ENCODE measurements at regions not wholly inside any gene's neighbourhood (a gene's known extent, or its start where the extent isn't known, plus 50 kb on each side); places are given as distances from the start of the nearest gene placed in this dataset.

DNA sequence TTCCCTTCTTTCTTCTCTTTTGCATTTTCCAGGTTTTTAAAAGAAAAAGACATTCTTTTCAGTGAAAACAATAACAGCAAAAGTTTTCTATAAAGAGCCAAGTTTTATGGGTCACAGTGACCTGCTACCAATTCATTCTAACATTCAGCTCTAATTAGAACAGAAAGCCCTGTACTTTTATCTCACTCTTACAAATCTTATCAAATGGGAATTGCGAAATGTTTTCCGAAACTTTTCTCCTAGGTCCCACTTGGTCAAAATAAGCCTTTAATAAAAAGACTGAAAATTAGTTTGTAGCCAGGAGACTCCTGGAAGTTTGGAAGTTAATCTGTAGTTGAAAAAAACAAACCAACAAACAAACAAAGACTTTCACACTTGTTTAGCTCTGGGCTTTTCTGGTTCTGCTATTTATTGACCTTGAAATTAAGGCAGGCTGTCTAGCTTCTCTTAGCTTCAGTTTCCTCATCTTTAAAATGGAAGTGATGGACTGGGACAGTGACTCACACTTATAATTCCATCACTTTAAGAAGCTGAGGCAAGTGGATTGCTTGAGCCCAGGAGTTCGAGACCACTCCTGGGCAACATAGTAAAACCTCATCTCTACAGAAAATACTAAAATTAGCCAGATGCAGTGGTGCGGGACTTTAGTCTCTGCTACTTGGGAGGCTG, 613.5 kb upstream of the CDH4 start:
- Histone ChIP-seq H3K4me1 (ENCODE audit: control insufficient read depth in 5 of 5, insufficient read depth in 5 of 5, low read length in 5 of 5) (no peaks in the 10 kb centered on the region), H3K9ac (ENCODE audit: low read length in 5 of 5) (no peak overlapping the region), H3K9me3 (ENCODE audit: control insufficient read depth in 5 of 5, low read length in 5 of 5) (no peaks in the 10 kb centered on the region), H3K27me3 (ENCODE audit: control insufficient read depth in 5 of 5, insufficient read depth in 4 of 5, low read length in 5 of 5) (peaks cover 0 to 2% (median 0%) of the 10 kb centered on the region in 5 donors), H3K4me3 (ENCODE audit: low read depth in 1 of 5, low read length in 5 of 5) (no peak overlapping the region), H3K36me3 (ENCODE audit: control insufficient read depth in 5 of 5, insufficient read depth in 5 of 5, low read length in 5 of 5) (no peaks in the 10 kb centered on the region), H3K27ac (ENCODE audit: low read depth, low read length) (no peak overlapping the region)

DNA sequence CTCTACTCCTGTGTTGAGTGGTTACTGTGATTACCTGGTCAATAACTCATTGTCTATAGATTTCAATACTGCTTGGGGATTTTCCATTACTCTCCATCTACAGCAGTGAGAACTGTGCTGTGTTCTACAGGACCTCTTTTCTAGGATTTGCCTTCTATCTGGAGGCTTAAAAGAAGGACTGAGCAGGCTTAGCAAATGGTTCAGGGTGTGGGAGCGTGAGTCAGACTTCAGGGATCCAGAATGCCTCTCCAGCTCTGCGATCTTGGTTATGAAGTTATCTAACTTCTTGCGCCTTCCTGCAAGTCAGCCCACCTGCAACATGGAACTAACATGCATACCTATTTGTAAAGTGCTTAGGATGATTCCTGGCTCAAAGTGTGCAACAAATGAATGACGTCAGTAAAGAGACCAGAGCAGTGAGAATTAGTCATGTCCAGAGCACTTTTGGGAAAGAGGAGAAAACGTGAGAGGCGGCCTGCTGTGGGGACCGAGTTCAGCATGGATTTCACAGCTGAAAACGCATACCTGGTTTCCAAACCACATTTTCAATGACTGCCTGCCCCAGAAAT, 610.1 kb upstream of the CDH4 start:
- H3K27me3 ChIP-seq (ENCODE audit: control insufficient read depth in 5 of 5, insufficient read depth in 4 of 5, low read length in 5 of 5): peaks cover 0 to 6% (median 0%) of the 10 kb centered on the region in 5 donors
- no peaks in the 10 kb centered on the region for H3K36me3 ChIP-seq (ENCODE audit: control insufficient read depth in 5 of 5, insufficient read depth in 5 of 5, low read length in 5 of 5)
- H3K9me3 ChIP-seq (ENCODE audit: control insufficient read depth in 5 of 5, low read length in 5 of 5): peaks cover 0 to 5% (median 0%) of the 10 kb centered on the region in 5 donors
- no peaks in the 10 kb centered on the region for H3K4me1 ChIP-seq (ENCODE audit: control insufficient read depth in 5 of 5, insufficient read depth in 5 of 5, low read length in 5 of 5)
- no peak overlapping the region for H3K9ac ChIP-seq (ENCODE audit: low read length in 5 of 5)
- H3K27ac ChIP-seq (ENCODE audit: low read depth, low read length): no peak overlapping the region
- H3K4me3 ChIP-seq (ENCODE audit: low read depth in 1 of 5, low read length in 5 of 5): no peak overlapping the region

GRCh38 chr20:60642541-60642940, 609.5 kb upstream of the CDH4 start:
- Histone ChIP-seq H3K4me3 (ENCODE audit: low read depth in 1 of 5, low read length in 5 of 5) (no peak overlapping the region), H3K4me1 (ENCODE audit: control insufficient read depth in 5 of 5, insufficient read depth in 5 of 5, low read length in 5 of 5) (no peaks in the 10 kb centered on the region), H3K9ac (ENCODE audit: low read length in 5 of 5) (no peak overlapping the region), H3K27ac (ENCODE audit: low read depth, low read length) (no peak overlapping the region), H3K27me3 (ENCODE audit: control insufficient read depth in 5 of 5, insufficient read depth in 4 of 5, low read length in 5 of 5) (peaks cover 0 to 6% (median 0%) of the 10 kb centered on the region in 5 donors), H3K36me3 (ENCODE audit: control insufficient read depth in 5 of 5, insufficient read depth in 5 of 5, low read length in 5 of 5) (no peaks in the 10 kb centered on the region), H3K9me3 (ENCODE audit: control insufficient read depth in 5 of 5, low read length in 5 of 5) (peaks cover 0 to 6% (median 0%) of the 10 kb centered on the region in 5 donors)

DNA sequence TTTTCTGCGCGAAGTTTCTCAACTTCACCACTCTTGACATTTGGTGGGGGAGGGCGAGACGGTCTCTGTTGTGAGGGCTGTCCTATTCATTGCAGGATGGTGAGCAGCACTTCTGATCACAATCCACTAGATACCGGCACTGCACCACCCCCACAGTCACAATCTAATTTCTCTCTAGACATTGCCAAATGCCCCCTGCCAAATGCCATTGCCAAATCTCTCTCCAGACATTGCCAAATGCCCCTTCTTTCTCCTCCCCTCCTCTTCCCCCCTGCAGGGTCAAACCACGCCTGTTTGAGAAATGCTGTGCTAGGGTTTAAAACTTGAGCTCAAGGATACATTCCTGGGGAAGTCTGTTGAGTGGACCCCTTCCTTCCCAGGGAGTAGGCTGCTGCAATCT, 603.5 kb upstream of the CDH4 start:
- Histone ChIP-seq H3K9ac (ENCODE audit: low read length in 5 of 5) (no peak overlapping the region), H3K27me3 (ENCODE audit: control insufficient read depth in 5 of 5, insufficient read depth in 4 of 5, low read length in 5 of 5) (peaks cover 0 to 4% (median 0%) of the 10 kb centered on the region in 5 donors), H3K4me3 (ENCODE audit: low read depth in 1 of 5, low read length in 5 of 5) (no peak overlapping the region), H3K4me1 (ENCODE audit: control insufficient read depth in 5 of 5, insufficient read depth in 5 of 5, low read length in 5 of 5) (peaks cover 0 to 10% (median 2%) of the 10 kb centered on the region in 5 donors), H3K9me3 (ENCODE audit: control insufficient read depth in 5 of 5, low read length in 5 of 5) (peaks cover 0 to 7% (median 3%) of the 10 kb centered on the region in 5 donors), H3K27ac (ENCODE audit: low read depth, low read length) (no peak overlapping the region), H3K36me3 (ENCODE audit: control insufficient read depth in 5 of 5, insufficient read depth in 5 of 5, low read length in 5 of 5) (no peaks in the 10 kb centered on the region)

- Histone ChIP-seq H3K9ac (ENCODE audit: low read length in 5 of 5) (no peak overlapping the region), H3K9me3 (ENCODE audit: control insufficient read depth in 5 of 5, low read length in 5 of 5) (peaks cover 0 to 7% (median 3%) of the 10 kb centered on the region in 5 donors), H3K4me1 (ENCODE audit: control insufficient read depth in 5 of 5, insufficient read depth in 5 of 5, low read length in 5 of 5) (peaks cover 0 to 12% (median 2%) of the 10 kb centered on the region in 5 donors), H3K27ac (ENCODE audit: low read depth, low read length) (no peak overlapping the region), H3K36me3 (ENCODE audit: control insufficient read depth in 5 of 5, insufficient read depth in 5 of 5, low read length in 5 of 5) (no peaks in the 10 kb centered on the region), H3K27me3 (ENCODE audit: control insufficient read depth in 5 of 5, insufficient read depth in 4 of 5, low read length in 5 of 5) (peaks cover 0 to 4% (median 0%) of the 10 kb centered on the region in 5 donors), H3K4me3 (ENCODE audit: low read depth in 1 of 5, low read length in 5 of 5) (no peak overlapping the region)
Observed at GRCh38 chr20:60649541-60649940, 602.5 kb upstream of the CDH4 start.

- no peak overlapping the region for H3K27ac ChIP-seq (ENCODE audit: low read depth, low read length)
- peaks cover 0 to 4% (median 0%) of the 10 kb centered on the region in 5 donors for H3K27me3 ChIP-seq (ENCODE audit: control insufficient read depth in 5 of 5, insufficient read depth in 4 of 5, low read length in 5 of 5)
- no peaks in the 10 kb centered on the region for H3K36me3 ChIP-seq (ENCODE audit: control insufficient read depth in 5 of 5, insufficient read depth in 5 of 5, low read length in 5 of 5)
- H3K4me3 ChIP-seq (ENCODE audit: low read depth in 1 of 5, low read length in 5 of 5): no peak overlapping the region
- peaks cover 0 to 12% (median 2%) of the 10 kb centered on the region in 5 donors for H3K4me1 ChIP-seq (ENCODE audit: control insufficient read depth in 5 of 5, insufficient read depth in 5 of 5, low read length in 5 of 5)
- no peak overlapping the region for H3K9ac ChIP-seq (ENCODE audit: low read length in 5 of 5)
- H3K9me3 ChIP-seq (ENCODE audit: control insufficient read depth in 5 of 5, low read length in 5 of 5): peaks cover 0 to 8% (median 7%) of the 10 kb centered on the region in 5 donors
Observed at GRCh38 chr20:60650087-60650486, 602.0 kb upstream of the CDH4 start.

DNA sequence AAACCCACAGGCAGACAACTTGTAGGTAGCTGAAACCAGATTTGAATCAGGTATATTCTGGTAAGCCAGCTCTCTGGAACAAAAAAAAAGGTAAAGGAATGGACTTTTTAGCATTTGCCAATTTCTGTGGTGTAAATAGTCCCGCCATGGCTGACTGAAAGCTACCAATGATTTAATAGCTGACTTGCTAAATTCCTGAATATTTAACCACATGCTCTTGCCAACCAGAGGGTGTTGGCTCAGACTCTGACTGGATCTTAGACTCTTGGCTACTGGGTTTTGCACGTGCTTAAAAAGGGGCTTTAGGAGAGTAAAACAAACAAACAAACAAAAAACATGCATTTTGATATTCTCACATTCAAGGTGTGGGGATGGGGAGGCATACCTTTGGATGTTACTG, 600.0 kb upstream of the CDH4 start:
- Histone ChIP-seq H3K4me3 (ENCODE audit: low read depth in 1 of 5, low read length in 5 of 5) (no peak overlapping the region), H3K9ac (ENCODE audit: low read length in 5 of 5) (no peak overlapping the region), H3K27ac (ENCODE audit: low read depth, low read length) (no peak overlapping the region), H3K36me3 (ENCODE audit: control insufficient read depth in 5 of 5, insufficient read depth in 5 of 5, low read length in 5 of 5) (no peaks in the 10 kb centered on the region), H3K4me1 (ENCODE audit: control insufficient read depth in 5 of 5, insufficient read depth in 5 of 5, low read length in 5 of 5) (peaks cover 0 to 12% (median 2%) of the 10 kb centered on the region in 5 donors), H3K27me3 (ENCODE audit: control insufficient read depth in 5 of 5, insufficient read depth in 4 of 5, low read length in 5 of 5) (no peaks in the 10 kb centered on the region), H3K9me3 (ENCODE audit: control insufficient read depth in 5 of 5, low read length in 5 of 5) (peaks cover 0 to 12% (median 3%) of the 10 kb centered on the region in 5 donors)

DNA sequence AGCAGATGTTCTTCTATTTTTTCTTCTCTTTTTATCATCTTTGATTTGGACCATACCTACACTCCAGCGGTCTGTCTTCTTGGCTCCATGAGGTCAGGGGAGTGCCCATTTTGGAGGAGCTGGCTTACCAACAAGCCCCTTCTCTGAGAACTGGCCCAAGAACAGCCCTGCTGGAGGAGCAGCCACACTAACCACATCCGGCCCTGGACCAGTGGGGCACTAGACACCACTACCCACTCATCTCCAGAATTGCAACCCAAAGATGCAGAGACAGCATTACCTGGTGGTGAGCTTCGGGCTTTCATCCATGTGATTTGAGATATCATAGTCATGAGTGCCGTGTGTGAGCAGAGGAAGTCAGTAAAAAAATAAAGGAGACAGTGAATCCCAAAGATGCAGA, 599.4 kb upstream of the CDH4 start:
- H3K9me3 ChIP-seq (ENCODE audit: control insufficient read depth in 5 of 5, low read length in 5 of 5): peaks cover 0 to 12% (median 3%) of the 10 kb centered on the region in 5 donors
- H3K4me3 ChIP-seq (ENCODE audit: low read depth in 1 of 5, low read length in 5 of 5): no peak overlapping the region
- H3K27me3 ChIP-seq (ENCODE audit: control insufficient read depth in 5 of 5, insufficient read depth in 4 of 5, low read length in 5 of 5): no peaks in the 10 kb centered on the region
- H3K36me3 ChIP-seq (ENCODE audit: control insufficient read depth in 5 of 5, insufficient read depth in 5 of 5, low read length in 5 of 5): no peaks in the 10 kb centered on the region
- no peak overlapping the region for H3K27ac ChIP-seq (ENCODE audit: low read depth, low read length)
- H3K4me1 ChIP-seq (ENCODE audit: control insufficient read depth in 5 of 5, insufficient read depth in 5 of 5, low read length in 5 of 5): peaks cover 0 to 12% (median 2%) of the 10 kb centered on the region in 5 donors
- H3K9ac ChIP-seq (ENCODE audit: low read length in 5 of 5): no peak overlapping the region

DNA sequence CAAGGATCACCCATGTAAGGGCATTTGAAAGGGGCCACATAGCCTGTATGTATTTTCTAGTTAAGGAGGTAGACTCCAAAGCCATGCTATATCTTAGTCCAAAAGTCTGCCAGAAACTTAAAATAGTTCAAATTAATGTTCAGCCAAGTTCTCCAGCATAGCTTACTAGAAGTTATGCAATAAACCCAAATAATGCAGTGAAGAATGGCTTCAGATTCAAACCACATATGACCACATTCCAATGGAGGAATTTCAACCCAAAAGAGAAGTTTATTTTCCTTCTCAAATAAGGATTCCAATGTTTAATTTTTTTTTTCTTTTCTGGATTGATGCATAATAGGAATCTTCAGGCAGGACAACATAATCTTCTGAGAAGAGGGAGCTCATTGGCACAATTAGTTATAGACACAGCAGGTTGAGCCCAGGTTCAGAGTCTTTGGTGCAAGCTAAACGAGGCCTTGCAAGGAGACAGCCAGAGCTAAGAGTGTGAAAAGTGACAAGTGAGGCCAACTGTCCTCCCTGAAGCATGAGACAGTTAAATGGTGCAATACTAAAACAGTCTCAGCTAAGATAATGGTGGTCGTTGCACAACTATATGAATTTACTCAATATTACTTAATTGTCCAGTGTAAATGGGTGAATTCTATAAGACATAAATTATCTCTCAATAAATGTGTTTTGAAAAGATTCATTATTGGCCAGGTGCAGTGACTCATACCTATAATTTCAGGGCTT, 598.8 kb upstream of the CDH4 start:
- peaks cover 0 to 12% (median 3%) of the 10 kb centered on the region in 5 donors for H3K9me3 ChIP-seq (ENCODE audit: control insufficient read depth in 5 of 5, low read length in 5 of 5)
- no peaks in the 10 kb centered on the region for H3K36me3 ChIP-seq (ENCODE audit: control insufficient read depth in 5 of 5, insufficient read depth in 5 of 5, low read length in 5 of 5)
- no peak overlapping the region for H3K9ac ChIP-seq (ENCODE audit: low read length in 5 of 5)
- no peak overlapping the region for H3K4me3 ChIP-seq (ENCODE audit: low read depth in 1 of 5, low read length in 5 of 5)
- no peak overlapping the region for H3K27ac ChIP-seq (ENCODE audit: low read depth, low read length)
- peaks cover 0 to 4% (median 0%) of the 10 kb centered on the region in 5 donors for H3K27me3 ChIP-seq (ENCODE audit: control insufficient read depth in 5 of 5, insufficient read depth in 4 of 5, low read length in 5 of 5)
- peaks cover 0 to 12% (median 2%) of the 10 kb centered on the region in 5 donors for H3K4me1 ChIP-seq (ENCODE audit: control insufficient read depth in 5 of 5, insufficient read depth in 5 of 5, low read length in 5 of 5)

DNA sequence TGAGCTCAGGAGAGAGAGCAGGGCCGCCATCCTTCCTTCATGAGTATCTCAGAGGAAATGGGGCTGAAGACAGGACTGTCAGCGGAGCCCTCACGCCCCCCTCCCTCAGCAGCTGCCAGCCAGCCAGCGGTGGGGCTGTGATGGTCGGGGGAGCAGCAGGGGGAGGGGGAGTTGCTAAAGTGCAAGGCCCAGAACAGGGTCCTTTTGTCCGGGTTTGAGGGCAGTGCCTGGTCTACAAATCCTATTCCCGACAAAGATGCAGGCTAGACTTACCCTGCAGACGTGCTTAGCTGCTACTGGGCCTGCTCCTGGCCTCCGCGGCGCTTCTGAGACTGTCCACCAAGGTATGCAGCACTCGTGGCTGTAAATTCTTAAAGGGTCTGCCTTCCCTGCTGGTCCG, 593.4 kb upstream of the CDH4 start:
- H3K4me1 ChIP-seq (ENCODE audit: control insufficient read depth in 5 of 5, insufficient read depth in 5 of 5, low read length in 5 of 5): peaks cover 0 to under 1% (median 0%) of the 10 kb centered on the region in 5 donors
- no peaks in the 10 kb centered on the region for H3K36me3 ChIP-seq (ENCODE audit: control insufficient read depth in 5 of 5, insufficient read depth in 5 of 5, low read length in 5 of 5)
- no peak overlapping the region for H3K4me3 ChIP-seq (ENCODE audit: low read depth in 1 of 5, low read length in 5 of 5)
- peaks cover 0 to 9% (median 3%) of the 10 kb centered on the region in 5 donors for H3K9me3 ChIP-seq (ENCODE audit: control insufficient read depth in 5 of 5, low read length in 5 of 5)
- H3K27ac ChIP-seq (ENCODE audit: low read depth, low read length): no peak overlapping the region
- no peak overlapping the region for H3K9ac ChIP-seq (ENCODE audit: low read length in 5 of 5)
- peaks cover 0 to 8% (median 0%) of the 10 kb centered on the region in 5 donors for H3K27me3 ChIP-seq (ENCODE audit: control insufficient read depth in 5 of 5, insufficient read depth in 4 of 5, low read length in 5 of 5)
